NCI-H82 (cell line): ENCODE measurements at regions not wholly inside any gene's neighbourhood (a gene's known extent, or its start where the extent isn't known, plus 50 kb on each side); places are given as distances from the start of the nearest gene placed in this dataset.

Experiments
- DNase-seq: peaks from one replicate; lab custom pipeline; 2025; lab: John Stamatoyannopoulos, UW

DNA sequence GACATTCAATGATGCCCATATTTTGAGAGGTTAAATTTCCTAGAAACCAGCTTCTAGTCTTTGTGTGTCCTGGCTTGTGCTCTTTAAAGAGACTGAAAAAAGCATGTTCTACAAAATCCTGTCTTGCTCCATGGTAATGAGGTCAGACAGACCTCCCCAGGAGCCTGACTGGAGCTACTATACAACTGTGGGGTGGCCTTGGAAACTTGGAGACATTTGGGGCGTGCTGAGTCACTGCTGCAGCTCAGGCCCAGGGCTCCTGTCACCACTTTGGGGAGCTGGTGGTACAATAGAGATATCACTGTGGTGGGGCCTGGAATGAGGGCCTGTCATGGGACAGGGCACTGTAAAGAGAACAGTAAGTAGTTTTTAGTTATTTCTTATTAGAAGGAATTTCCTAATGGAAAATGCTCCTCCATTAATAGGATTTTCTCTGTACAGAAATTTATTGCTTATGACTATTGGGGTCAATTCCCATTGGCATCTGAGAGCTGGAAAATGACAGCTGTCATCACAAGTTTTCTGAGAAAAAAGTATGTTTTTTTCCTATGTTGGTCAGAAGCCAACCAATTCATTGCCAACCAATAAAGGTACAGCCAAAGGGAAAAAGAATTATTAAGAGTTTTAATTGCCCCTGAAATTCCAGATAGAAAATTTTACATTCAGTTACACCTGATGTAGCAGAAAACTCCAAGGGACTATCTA is 207.4 kb upstream of the JADE1 start:
- no peak for DNase-seq

DNA sequence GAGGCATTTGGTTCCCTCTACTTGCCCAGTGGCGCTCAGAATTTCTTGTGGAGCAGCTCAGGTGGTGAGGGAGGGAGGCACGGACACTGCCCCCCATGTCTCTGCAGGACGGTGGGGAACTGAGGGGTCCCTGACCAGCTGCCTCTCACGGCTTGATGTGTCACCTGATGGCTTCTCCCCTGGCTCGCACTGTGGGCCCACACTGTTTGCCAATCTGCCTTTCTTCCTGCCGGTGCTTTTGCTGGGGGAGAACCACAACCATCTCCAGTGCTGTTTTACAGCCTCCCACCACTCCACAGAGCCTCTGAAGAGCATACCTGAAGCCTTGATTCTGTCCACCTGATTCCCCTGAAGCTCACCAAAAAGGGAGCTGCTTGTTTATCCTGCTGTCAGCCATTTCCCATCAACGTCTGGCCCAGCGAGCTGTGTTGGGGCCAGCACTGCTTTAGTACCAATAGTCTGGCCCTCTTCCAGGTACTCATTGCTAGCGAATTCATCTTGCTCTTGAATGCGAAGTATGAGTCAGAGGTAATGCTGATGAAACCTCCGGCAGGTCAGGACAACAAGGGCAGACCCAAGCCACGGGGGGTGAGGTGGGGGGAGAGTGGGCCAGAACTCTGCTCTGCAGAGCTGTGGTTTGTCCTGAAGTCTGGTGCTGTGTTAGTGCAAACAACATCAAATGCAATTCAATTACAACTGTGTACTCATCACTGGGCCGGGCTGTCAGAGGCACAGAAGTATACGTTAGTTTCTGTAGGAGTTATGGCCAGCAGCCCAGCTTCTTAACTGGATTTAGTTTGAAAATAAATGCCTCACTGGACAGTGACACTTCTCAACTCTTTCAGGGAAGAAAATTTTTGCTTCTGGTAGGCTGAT is 208.3 kb upstream of the JADE1 start:
- DNase-seq: no peak

DNA sequence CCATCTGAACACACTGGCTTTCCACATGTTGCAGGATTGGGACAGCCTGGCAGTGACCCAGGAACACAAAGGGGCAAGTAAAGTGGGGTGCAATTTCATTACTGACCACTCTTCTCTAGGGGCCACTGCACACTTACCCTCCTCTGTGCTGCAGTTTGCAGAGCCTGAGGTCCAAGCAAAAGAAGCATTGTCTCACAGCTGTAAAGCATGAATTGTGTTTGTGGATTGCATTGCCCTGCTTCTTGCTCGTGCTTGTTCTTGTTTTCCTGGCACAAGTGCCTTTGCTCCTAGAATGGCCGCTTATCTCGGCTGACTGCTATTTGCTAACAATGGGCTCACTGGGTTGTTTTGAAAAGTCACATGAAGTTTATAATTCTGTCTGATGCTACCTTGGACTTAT is 209.1 kb upstream of the JADE1 start:
- no peak for DNase-seq

DNA sequence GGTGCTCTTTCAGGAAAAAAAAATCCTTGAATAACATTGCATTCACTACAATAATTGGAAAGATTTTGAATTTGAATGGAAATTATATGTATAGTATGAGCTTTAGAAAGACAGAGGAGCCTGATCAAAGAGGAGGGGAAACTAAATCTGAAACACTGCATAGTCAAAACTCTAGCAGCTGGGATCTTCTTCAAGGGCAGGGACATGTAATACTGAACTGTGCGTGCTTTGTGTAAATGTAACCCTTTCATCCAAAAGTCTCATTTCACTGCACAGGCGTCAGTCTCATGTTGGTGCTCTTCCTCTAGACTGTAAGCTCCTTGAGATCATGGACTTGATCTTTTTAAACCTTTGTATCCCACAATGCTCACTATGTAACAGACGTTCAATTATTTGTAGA is 212.0 kb upstream of the JADE1 start:
- no peak for DNase-seq

DNA sequence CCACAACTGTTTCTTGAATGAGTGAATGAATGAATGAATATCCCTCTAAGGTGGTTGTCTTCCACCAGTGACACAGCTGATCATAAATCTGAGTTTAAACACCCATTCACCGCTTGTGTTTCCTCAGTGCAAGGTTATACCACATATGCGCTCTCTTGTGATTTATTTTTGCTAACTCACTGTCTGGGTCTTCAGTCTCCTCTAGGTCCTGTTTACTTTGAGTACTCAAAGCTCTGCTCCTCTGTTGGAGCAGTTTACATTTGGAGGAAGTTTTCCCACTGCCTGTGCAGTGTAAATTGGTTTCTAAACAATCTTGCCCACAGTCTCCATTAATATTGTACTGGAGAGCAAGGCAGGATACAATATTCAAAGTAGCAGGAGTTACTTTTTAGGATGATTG is 212.6 kb upstream of the JADE1 start:
- DNase-seq: no peak

DNA sequence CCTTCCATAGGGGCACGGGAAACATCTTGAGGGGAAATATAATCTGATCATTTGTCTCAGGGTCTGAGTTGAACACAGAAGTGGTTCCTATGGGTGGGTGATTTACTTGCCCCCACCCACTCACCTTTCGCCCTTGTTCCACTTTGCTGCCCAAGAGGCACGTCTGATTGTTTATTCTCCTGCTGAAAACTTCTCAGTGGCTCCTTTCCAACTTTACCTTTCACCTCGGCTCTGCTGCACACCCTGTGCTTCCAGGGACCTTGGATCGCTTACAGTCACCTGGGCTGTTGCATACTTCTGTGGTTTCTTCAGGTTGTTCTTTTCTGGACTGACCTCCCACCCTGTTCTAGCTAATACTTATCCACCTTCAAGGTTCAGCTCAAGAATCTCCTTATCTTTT is 213.4 kb upstream of the JADE1 start:
- no peak for DNase-seq

DNA sequence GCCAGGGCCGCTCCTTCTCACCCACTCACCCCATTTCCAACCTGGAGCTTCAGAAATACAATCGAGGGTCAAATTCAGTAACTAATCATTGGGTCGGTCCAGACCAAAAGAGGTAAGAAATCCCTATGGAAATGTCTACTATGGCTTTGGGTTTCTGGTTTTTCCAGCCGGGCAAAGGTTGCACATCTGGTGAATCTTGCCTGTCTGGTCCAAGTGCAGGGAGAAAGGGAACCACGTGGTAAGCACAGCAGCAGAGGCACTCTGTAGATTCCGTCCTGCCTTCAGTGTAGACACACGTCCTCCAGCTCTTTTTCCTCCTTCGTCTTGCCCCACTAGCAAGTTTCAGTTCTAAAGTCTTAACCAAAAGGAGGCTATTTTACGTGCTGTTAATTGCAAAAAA is 218.0 kb upstream of the JADE1 start:
- DNase-seq: no peak

DNA sequence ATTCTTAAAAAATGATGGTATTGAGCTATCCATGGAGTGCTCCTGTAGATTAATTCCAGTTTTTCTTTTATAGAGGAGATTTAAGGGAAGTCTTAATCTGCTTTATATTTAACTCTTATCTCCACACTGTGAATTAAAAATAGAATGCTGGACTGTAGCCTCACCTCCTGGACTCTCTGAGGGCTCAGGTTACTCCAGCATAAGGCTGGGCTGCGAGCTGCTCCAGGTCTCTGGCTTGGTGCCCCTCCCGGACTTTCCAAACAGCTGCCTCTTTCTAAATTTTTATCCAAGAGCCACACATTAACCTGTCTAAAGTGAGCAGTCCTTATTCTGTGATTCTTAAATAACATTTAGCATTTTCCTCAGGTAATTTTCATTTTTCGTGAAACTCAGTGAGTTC is 218.7 kb upstream of the JADE1 start:
- peak; percentile 7 for DNase-seq

DNA sequence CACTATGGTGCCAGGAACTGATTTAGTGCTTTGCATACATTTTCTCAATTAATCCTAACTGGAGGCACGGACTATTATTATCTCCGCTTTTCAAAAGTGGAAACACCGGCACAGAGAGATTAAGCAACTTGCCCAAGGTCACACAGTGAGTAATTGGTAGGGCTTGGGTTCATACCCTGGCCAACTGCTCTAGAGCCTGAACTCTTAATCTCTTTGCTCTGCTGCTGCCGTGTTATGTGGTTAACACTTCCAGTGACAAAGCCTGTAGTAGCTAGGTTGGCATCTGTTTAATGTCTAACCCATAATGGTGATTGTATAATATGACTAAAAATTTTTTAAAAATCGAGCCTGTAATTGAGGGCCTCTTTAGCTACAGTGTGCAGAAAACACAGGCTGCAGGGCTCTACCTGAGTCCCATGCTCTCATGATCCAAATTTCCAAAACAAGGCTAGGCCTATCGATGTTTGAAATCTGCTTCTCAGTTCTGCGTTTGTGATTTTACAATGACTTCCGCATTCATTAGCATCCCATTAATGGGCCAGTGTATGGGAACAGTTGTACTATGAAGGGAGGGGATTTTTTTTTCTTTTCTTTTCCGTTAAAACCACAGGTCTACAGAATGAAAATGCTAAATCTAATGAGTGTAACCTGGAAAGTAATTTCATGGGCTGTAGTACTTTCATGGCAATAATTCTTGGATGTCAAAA is 219.3 kb upstream of the JADE1 start:
- no peak for DNase-seq

DNA sequence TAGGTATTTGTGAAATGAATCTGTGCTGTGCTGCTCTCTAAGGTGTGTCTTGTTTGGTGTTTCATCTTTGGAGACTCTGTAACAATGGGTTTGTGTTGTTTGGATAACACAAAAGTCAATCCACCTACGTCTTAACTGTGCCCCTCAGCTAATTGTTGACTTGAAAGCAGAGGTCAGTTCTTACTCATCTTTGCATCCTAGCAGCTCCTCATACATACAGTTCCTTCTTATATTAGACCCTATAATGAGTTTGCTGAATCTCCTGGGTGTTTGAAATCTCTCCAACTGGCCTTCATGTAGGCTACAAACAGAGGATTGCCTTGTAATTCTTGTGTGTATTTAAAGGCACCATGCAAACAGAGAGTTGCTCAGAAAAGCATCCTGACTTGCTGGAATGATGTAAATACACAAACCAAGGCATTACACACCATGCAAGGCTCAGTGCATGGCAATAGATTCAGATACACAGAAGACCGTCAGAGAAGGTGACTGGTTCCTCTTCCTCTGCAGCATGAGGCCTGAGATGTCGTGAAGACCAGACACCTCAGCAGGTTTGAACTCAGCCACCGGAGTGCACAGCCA is 220.0 kb upstream of the JADE1 start:
- DNase-seq: no peak

DNA sequence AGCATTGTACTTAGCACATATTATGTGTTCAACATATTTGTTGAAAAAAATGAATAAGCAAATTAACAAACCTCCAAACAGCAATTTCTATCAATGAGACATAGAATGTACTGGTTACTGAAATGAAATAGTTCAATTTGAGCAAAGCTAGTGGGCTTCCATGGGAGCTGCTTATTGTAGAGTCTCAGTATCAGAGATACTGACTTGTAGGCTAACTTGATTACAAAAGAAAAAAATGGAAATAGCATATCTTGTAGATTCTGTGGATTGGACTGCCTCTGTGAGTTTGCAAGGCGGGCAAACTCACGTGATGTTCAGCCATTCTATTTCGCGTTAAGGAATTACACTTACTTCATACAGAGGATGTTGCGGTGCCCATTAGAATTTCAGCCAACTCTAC is 222.1 kb upstream of the JADE1 start:
- DNase-seq: no peak

DNA sequence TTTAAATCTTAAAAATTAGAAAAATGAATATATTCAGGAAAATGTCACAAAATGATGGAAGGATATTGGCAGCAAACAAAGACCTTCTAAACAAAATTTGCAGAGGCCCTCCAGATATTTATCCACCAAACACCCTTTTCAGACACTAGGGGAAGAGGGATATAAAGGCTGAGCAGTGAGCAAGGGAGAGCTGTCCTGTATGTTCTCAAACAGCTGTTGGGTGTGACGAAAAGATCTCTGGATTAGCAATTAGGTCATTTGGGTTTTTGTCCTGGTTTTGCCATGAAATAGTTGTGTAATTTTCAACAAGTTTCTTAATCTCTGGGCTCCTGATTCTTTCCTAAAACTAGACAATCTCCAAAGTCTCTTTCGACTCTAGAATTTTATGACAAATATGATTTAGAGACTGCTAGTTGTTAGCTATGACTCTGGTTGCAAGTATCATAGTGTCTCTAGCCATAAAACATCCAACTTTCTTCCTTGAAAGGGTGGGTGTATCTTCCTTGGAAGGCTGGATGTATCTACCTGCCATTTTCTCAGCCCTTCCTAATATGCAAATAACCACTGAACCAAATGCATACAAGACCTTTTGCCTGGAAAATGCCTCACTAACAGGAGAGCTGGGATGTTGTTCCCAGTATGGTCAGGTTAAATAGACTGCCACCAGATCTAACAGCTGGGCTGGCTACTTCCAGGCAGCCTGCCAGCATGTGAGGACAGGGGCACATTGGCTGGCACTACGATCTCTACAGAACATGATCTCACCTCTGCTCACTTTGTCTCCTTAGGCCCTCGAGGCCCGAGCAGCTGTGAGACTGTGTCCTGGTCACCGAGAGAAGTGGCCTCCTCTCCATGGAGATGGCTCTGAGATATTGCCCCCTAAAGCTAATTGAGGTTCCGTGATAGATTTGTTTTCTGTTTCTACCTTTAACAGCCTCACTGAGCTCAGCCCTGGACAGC is 225.5 kb upstream of the JADE1 start:
- peak; percentile 6 for DNase-seq

DNA sequence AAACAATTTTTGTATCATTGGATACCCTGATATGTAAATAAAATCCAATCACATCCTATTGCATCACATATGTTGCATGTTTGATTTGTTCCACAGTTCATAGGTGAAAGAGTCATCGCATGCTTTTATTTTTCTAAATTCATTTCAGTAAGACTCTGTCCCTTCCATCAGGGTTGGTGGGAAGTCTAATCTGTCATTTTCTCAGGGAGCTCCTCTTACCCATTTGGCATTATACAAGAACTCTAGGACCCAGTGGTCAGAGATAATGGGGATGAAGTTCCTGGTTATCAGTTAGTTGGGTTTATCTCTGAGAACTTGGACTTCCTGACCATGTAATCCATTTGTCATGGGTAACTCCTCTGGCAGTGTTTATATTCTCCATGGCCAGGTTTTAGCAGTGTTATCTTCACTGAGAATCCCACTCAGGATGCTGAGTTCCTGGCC is 227.1 kb upstream of the JADE1 start:
- no peak for DNase-seq

DNA sequence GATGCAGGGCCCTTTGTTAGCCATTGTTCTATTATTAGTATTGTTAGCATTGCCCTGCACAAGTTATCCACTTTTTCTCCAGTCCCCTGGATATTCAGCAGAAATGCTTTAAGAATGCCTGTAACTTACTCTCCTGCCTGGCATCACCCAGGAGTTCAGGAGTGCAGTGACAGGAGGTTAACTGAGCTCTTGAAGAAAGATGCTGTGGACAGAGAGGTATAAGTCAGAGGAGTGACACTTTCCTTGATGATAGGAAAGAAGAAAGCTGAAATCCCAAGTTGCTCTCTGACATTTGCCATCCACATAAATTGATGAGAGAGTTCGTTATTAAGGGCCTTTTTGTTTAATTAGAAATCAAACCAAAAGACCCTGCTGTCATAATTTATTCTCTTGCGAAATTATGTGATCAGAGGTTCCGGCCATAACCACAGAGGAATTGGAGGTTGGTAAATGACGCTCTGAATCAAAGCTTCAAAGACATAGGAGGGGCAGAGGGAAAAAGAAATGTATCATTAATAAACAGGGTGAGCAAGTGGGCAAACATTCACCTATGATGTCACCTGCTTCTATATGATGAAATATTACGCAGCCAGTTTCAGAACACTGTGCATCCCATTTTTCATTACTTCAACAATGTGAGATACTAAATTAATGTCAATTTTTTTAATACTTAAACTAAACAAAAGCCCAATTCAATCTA is 230.2 kb upstream of the JADE1 start:
- no peak for DNase-seq

DNA sequence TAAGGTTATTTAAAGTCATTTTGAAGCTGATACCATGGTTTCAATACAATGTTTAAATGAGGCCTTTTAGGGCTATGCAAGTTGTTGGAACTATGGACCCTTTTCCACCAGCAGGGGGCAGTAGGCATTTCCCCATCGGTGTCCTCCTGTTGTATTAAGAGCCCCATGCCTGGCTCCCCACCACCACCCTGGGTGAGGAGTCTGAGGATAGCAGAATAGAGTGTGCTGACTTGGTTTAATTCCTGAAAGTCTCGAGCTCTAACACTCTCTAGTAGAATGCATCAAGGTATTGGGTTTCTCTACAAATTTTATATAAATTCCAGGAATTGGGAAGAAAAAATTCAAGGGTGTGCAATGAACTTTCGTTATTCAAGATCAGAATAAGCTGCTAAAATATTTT is 234.8 kb upstream of the JADE1 start:
- peak; percentile 63 for DNase-seq

DNA sequence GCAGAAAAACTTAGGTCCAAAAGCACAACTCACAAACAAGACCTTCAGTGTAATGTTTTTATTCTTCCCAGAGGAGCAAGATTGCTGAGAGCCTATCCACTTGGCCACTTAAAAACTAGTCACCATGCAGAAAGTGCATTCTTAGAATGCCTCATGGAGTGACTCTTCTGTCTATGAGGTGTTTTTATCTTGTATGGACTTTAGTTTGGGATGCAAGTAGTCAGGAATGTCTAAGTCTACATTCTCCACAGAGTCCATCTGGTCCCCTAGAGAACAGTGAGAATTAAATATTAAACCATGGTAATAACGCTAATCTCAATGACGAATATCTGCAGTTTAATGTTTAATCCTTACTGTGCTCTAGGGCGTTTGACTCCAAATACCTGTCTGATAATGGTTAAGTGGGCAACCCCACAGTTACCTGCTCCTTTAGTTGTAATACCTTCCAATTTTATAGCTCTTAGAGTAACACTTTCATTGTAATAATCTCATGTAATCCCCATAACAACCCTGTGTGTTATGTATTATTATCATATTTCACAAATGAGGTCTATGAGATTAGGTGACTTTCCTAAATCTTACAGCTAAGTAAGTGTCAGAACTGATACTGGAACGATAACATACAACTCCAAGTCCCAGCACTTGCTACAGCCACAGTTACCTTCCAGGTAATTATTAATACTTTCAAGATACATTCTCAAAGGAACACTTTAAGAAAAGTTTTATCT is 235.6 kb upstream of the JADE1 start:
- DNase-seq: no peak

DNA sequence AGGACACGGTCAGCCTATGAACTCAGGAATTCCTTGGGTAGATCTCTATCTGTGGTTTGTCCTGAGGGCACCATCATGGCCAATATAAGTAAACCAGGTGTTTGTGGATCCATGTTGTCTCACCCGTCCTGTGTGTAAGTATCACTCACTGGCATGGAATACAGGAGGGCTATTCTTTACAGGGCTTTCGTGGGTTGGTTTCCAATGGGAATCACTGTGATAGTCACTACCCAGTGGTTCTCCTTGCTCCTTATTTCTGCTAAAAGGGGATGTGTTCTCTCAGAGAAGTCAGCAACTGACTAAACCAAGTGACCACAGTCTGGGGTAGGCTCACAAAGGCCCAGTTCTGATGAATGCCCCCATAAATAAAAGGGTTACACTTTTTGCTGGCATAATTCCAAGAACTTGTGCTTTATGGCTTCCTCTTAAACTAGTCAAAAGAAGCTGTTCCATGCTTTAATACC is 236.7 kb upstream of the JADE1 start:
- DNase-seq: no peak

DNA sequence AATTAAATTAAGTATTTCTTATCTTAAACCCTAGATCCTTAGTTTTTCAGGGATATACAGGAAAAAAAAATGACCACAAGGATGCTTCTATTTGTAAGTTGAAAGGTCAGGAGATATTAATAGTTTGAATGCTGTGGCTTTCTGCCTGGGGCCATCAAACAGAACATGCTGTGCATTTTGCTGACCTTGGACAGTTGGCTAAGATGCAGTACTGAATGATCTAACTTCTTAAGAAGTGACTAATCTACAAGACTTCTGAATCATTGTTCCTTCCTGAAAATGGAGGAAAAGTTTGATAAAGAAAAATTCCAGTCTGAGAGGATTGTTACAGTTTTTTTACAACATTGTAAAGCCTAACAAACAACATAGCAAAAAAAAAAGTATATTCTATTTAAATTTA is 237.8 kb upstream of the JADE1 start:
- DNase-seq: no peak

DNA sequence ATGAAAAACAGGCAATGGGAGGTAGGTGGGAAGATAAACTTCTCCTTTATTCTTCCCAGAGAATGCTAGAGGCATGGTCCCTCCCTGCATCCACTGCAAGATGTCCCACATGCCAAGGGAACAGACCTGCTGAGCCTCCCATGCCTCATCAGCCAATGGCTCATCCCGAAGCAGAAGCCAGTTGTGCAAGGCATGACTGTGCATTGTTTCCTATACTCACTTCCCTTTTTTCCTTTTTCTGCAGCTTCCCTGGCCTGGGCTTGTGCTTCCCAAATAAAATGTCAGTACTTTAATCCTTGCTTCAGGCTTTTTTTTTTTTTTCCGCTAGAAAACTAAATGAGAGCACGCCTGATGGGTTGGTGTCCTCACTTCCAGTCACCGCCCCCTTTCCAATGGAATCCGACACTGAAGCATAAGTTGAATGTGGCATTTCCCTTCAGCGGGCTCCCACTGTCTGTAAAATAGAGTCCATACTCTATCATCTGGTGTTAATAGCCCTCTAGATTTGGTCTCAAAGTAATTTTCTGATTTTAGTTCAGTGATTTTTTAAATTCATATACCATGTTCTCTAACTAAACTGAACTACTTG is 239.0 kb upstream of the JADE1 start:
- DNase-seq: no peak

DNA sequence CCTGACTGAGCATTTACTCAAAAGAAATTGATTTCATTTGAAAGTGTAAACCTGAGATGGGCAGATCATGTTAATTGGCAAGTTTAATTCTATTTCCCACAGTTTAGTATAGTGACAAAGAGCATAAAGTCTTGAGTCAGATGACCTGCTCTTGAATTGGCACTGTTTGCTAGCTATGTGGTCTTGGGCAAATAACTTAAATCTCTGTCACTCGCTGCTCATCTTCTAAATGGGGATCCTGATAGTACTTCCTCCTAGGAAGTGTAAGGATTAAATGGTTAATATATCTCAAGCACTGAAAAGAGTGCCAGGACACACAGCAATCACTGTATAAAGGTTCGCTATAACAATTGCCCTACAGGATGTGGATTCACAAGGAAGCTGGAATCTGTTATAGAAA is 242.8 kb upstream of the JADE1 start:
- no peak for DNase-seq
